ENCODE measurements at regions not wholly inside any gene's neighbourhood (a gene's known extent, or its start where the extent isn't known, plus 50 kb on each side); places are given as distances from the start of the nearest gene placed in this dataset.

GRCh38 chr6:147716434-147716833, 207.9 kb downstream of the SAMD5 start:
- Histone ChIP-seq H3K9me3 (ENCODE audit: insufficient read depth, low read depth, low read length) (no peaks in the 10 kb centered on the region), H3K4me3 (ENCODE audit: insufficient read depth, low read depth, low read length) (no peak overlapping the region), H2AFZ (ENCODE audit: low read depth, low read length) (no peak overlapping the region), H4K20me1 (ENCODE audit: insufficient read depth, low read length) (no peaks in the 10 kb centered on the region), H3K4me1 (ENCODE audit: insufficient read depth, low read length) (no peaks in the 10 kb centered on the region), H3K79me2 (ENCODE audit: insufficient read depth, low read length) (no peaks in the 10 kb centered on the region), H3K4me2 (ENCODE audit: low read length) (no peak overlapping the region), H3K36me3 (ENCODE audit: insufficient read depth, low read length) (no peaks in the 10 kb centered on the region), H3K9ac (ENCODE audit: low read length) (no peak overlapping the region), H3K27ac (ENCODE audit: low read depth, low read length) (no peak overlapping the region), H3K27me3 (ENCODE audit: insufficient read depth, low read length) (no peaks in the 10 kb centered on the region)
- FAIRE-seq: no peak
- Mint-ChIP-seq H3K4me1 (ENCODE audit: low read depth, unreplicated experiment) (no peaks in the 10 kb centered on the region), H3K36me3 (ENCODE audit: low read depth, unreplicated experiment) (no peaks in the 10 kb centered on the region), H3K4me3 (ENCODE audit: unreplicated experiment) (no peak overlapping the region), H3K27ac (ENCODE audit: unreplicated experiment) (no peak overlapping the region), H3K27me3 (ENCODE audit: low read depth, unreplicated experiment) (peaks cover 3% of the 10 kb centered on the region), H3K9me3 (ENCODE audit: unreplicated experiment) (peaks cover 4% of the 10 kb centered on the region)
- TF ChIP-seq EZH2 (IDR thresholded peaks at IDR 0.05; ENCODE audit: insufficient read depth, low read length) (no peak), CTCF (IDR thresholded peaks at IDR 0.05; ENCODE audit: insufficient read depth, low read depth, low read length) (no peak)
- no peak for DNase-seq (ENCODE audit: low read depth)

GRCh38 chr6:147717991-147718390, 209.5 kb downstream of the SAMD5 start:
- FAIRE-seq (no peak), DNase-seq (ENCODE audit: low read depth) (no peak)
- Mint-ChIP-seq H3K27ac (ENCODE audit: unreplicated experiment) (no peak overlapping the region), H3K27me3 (ENCODE audit: low read depth, unreplicated experiment) (peaks cover 3% of the 10 kb centered on the region), H3K9me3 (ENCODE audit: unreplicated experiment) (peaks cover 5% of the 10 kb centered on the region), H3K4me3 (ENCODE audit: unreplicated experiment) (no peak overlapping the region), H3K36me3 (ENCODE audit: low read depth, unreplicated experiment) (no peaks in the 10 kb centered on the region), H3K4me1 (ENCODE audit: low read depth, unreplicated experiment) (no peaks in the 10 kb centered on the region)
- Histone ChIP-seq H3K9me3 (ENCODE audit: insufficient read depth, low read depth, low read length) (no peaks in the 10 kb centered on the region), H3K79me2 (ENCODE audit: insufficient read depth, low read length) (no peaks in the 10 kb centered on the region), H3K4me3 (ENCODE audit: insufficient read depth, low read depth, low read length) (no peak overlapping the region), H3K9ac (ENCODE audit: low read length) (no peak overlapping the region), H2AFZ (ENCODE audit: low read depth, low read length) (no peak overlapping the region), H3K4me2 (ENCODE audit: low read length) (no peak overlapping the region), H3K36me3 (ENCODE audit: insufficient read depth, low read length) (no peaks in the 10 kb centered on the region), H3K4me1 (ENCODE audit: insufficient read depth, low read length) (no peaks in the 10 kb centered on the region), H3K27me3 (ENCODE audit: insufficient read depth, low read length) (no peaks in the 10 kb centered on the region), H3K27ac (ENCODE audit: low read depth, low read length) (no peak overlapping the region), H4K20me1 (ENCODE audit: insufficient read depth, low read length) (no peaks in the 10 kb centered on the region)
- TF ChIP-seq EZH2 (IDR thresholded peaks at IDR 0.05; ENCODE audit: insufficient read depth, low read length) (no peak), CTCF (IDR thresholded peaks at IDR 0.05; ENCODE audit: insufficient read depth, low read depth, low read length) (no peak)

GRCh38 chr6:147722158-147722557, 213.7 kb downstream of the SAMD5 start:
- no peak for FAIRE-seq
- Mint-ChIP-seq H3K27ac (ENCODE audit: unreplicated experiment) (no peak overlapping the region), H3K4me1 (ENCODE audit: low read depth, unreplicated experiment) (no peaks in the 10 kb centered on the region)

More at GRCh38 chr6:147722158-147722557, 213.7 kb downstream of the SAMD5 start:
- H3K27me3 Mint-ChIP-seq (ENCODE audit: low read depth, unreplicated experiment): peaks cover 3% of the 10 kb centered on the region
- Histone ChIP-seq H3K27ac (ENCODE audit: low read depth, low read length) (no peak overlapping the region), H3K79me2 (ENCODE audit: insufficient read depth, low read length) (no peaks in the 10 kb centered on the region), H3K4me3 (ENCODE audit: insufficient read depth, low read depth, low read length) (no peak overlapping the region), H3K4me2 (ENCODE audit: low read length) (no peak overlapping the region), H3K9me3 (ENCODE audit: insufficient read depth, low read depth, low read length) (no peaks in the 10 kb centered on the region), H2AFZ (ENCODE audit: low read depth, low read length) (no peak overlapping the region), H3K36me3 (ENCODE audit: insufficient read depth, low read length) (no peaks in the 10 kb centered on the region), H3K4me1 (ENCODE audit: insufficient read depth, low read length) (no peaks in the 10 kb centered on the region), H3K27me3 (ENCODE audit: insufficient read depth, low read length) (no peaks in the 10 kb centered on the region), H3K9ac (ENCODE audit: low read length) (no peak overlapping the region), H4K20me1 (ENCODE audit: insufficient read depth, low read length) (no peaks in the 10 kb centered on the region)
- TF ChIP-seq CTCF (IDR thresholded peaks at IDR 0.05; ENCODE audit: insufficient read depth, low read depth, low read length) (no peak), EZH2 (IDR thresholded peaks at IDR 0.05; ENCODE audit: insufficient read depth, low read length) (no peak)
- DNase-seq (ENCODE audit: low read depth): no peak
- no peaks in the 10 kb centered on the region for H3K36me3 Mint-ChIP-seq (ENCODE audit: low read depth, unreplicated experiment)
- H3K4me3 Mint-ChIP-seq (ENCODE audit: unreplicated experiment): no peak overlapping the region
- peaks cover 3% of the 10 kb centered on the region for H3K9me3 Mint-ChIP-seq (ENCODE audit: unreplicated experiment)

Data from astrocyte (in vitro differentiated cells and primary cell).